Right kidney (tissue), 1 donor: ENCODE measurements at regions not wholly inside any gene's neighbourhood (a gene's known extent, or its start where the extent isn't known, plus 50 kb on each side); places are given as distances from the start of the nearest gene placed in this dataset.
"Not testable (repeated sequence)": the region's sequence is repeated elsewhere in the genome, so short reads cannot be mapped to it uniquely, and the experiment has no call there.

Source experiments
- DNase-seq: peaks from one replicate; pipeline ENCODE4 v3.0.0-alpha.2; 2016

DNA sequence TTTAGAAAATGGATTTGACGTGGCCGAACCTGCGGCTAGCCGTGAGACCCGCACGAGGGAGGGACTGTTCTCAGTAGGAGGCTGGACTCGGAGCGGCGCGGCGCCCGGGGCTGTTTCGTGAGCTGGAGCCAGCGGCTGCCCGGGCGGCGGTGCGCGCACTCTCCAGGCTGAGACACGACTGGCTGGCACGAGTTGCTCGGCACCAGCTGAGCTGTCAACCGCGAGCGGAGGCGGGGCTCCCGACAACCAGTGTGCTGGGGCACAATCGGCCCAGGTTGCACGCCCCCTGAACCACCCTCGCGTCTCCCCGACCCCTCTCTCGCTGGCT lies 58.5 kb upstream of the NBPF26 start:
- not testable (repeated sequence) for DNase-seq

- not testable (repeated sequence) for DNase-seq
These were observed 55.6 kb upstream of the NBPF26 start for GRCh38 chr1:120668187-120668586.
